NCI-H2227 (cell line): ENCODE measurements at regions not wholly inside any gene's neighbourhood (a gene's known extent, or its start where the extent isn't known, plus 50 kb on each side); places are given as distances from the start of the nearest gene placed in this dataset.

ENCODE experiments used
- DNase-seq: peaks from one replicate; lab custom pipeline; 2025; ENCODE audit not compliant: unreplicated experiment; lab: John Stamatoyannopoulos, UW

DNA sequence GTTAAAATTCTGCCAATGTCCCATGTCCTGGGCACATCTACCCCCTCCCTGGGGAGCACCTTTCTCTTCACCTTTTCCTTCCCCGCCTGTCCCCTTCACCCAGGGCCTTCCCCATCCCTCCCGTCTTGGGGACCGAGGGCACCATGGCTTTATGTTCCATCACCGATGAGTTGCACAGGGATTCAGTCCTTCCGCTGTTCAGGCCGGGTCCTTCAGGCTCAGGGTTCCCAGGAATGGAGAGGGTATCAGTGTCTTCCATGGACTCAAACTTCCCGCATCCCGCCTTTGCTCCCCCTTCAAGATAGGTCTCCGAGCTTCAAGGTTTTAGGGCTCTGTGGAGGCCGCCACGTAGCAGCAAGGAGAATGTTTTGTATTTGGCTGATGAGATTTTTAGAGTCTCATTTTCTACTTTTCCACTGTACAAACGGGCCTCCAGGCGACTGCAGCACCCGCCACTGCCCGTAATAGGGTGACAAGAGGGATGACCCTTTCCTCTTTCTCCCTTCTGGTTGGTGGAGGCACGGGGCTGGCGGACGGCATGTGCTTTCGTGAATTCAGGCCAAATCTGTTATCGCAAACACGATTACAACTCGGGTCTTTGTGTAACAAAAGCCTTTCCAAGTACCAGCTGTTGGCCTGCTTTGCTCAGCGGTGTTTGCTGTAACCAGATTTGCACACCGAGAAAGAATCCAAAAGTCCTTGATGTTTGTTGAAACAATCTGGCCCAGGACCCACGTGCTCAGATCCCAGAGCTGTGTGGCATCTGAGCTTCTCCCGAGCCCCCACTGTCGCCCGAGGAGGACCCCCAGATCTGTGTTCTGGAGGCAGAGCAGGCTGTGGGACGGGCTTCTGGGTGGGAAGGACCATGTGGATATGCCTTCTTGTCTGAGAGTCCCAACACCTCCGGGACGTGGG, 236.3 kb downstream of the SEC14L1 start:
- no peak for DNase-seq

- DNase-seq: no peak
Measured at GRCh38 chr17:77377710-77378235, 237.0 kb downstream of the SEC14L1 start.

DNA sequence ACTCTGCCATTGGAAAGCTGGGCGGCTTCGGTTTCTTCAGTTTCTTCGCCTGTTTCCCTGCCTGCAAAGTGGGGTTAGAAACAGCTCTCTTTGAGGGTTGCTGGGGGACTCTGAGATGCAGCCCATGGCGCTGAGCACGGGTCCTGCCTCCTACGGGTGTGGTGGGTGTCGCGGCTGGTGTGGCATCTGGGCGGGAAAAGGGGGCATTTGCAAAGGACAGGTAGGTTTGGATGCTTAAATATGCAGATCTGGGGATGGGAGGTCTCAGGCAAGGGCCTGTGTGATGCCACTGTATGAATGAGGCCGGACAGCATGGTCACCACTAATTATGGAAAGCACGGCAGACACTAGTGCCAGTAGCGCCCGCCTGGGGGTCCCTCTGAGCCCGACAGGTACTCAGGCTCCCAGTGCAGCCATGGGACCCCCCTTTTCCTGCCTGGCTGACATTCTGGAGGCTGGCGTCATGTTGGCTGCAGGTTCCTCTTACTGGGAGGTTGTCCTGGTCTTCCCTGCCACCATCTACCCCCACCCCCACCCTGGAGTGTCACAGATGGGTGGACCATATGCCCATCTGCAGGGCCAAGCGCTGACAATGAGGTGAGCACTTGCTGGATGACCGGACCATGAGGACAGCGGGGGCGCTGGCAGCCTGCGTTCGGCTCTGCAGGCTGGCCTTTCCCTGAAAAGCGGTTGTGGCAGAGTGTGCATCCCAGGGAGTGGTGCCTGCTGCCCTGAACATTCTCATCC, 237.7 kb downstream of the SEC14L1 start:
- DNase-seq: no peak

DNA sequence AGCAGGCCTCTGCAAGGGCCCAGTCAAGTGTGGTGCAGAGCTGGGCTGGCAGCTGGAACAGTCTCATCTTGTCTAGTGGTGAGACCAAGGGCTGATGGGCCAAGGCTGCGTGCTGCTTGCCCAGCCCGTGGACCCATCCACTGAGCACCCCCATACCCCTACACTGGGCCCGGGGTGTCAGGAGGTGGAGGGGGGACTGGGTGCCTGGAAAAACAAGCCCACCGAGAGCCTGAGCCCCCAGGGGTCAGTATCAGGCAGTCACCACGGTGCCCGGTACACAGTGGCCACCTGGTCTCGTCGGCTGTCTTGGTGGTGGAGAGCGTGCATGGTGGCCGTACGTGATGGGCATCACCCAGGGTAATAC, 238.3 kb downstream of the SEC14L1 start:
- no peak for DNase-seq

- DNase-seq: no peak
Measured at GRCh38 chr17:77379832-77380231, 239.1 kb downstream of the SEC14L1 start.

- DNase-seq: no peak
Measured at GRCh38 chr17:77380395-77381184, 239.8 kb downstream of the SEC14L1 start.

GRCh38 chr17:77381185-77381700, 240.5 kb downstream of the SEC14L1 start:
- DNase-seq: no peak

GRCh38 chr17:77381731-77382130, 241.0 kb downstream of the SEC14L1 start:
- no peak for DNase-seq

GRCh38 chr17:77382356-77382911, 241.7 kb downstream of the SEC14L1 start:
- DNase-seq: no peak

GRCh38 chr17:77382966-77383612, 242.3 kb downstream of the SEC14L1 start:
- no peak for DNase-seq

DNA sequence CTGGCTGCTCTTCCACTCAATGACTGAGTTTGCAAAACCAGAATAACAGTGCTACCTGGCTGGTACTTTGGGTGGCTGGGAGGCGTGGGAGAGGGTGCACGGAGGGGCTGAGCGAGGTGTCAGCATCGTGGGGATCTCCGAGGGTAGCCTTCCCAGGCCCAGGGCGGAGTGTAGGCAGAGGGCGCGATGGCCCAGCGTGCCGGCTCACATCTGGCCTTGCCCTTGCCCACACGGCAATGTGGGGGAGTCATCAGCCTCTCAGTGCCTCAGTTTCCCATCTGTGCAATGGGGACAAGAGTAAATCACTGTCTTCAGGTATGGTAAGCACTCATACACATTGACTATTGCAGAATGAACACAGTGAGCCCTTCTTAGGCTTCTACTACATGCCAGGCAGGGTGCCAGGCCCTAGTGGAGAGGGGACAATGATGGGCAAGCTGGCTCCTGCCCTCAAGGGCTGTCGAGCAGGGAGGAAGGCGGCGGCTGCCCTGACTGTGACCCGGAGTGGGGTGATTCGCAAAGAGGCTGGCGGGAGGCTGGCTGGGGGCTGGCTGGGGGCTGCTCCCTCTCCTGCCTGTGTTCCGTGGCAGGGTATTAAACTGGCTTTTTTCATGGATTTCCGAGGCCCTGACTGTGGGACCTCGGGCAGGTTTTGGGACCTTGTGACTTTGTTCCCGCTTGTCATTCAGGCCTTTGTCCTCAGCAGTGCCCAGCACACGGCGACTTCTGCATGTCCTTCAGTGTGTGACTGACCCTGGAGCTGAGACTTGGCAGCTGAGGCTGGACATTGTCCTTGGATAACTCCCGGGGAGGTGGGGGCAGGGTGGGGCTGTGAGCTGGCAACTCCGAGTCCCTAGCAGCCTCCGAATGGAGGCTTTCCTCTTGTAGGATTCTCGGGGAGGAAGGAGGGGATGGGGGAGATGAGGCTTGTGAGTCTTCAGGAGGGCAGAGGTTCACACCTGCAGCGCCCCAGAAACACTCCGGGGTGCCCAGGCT, 243.1 kb downstream of the SEC14L1 start:
- DNase-seq: no peak

- DNase-seq: no peak
Measured at GRCh38 chr17:77385750-77386501, 245.2 kb downstream of the SEC14L1 start.

DNA sequence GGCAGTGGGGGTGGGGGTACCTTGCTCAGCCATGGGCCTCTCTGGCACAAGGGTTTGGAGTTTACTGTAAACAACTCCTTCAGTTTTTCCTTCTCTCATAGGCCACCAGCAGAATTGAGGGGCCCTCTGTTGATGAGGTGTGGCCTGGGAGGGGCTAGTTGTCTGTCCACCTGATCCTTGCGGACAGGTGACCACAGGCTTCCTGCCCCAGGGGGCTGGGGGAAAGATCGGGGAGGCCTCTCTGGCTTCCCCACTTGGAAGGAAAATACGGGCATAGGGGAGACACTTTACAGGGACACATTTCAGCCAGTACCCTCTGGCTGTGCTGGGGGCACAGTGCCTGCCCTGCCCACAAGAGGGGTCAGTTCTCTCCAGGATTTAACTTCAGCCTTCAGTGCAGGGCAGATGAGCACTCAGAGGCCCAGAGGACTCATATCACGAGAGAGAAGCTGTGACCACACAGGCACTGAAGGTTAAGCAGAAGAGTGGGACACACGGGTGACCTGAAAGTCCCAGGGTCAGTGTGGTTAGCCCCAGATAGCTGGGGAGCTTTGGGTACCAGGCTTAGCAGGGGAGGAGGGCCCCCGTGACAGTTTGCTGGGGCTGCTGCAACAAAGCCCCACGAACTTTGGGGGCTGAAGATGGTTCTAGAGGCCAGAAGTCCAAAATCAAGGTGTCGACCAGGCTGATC, 245.9 kb downstream of the SEC14L1 start:
- no peak for DNase-seq

GRCh38 chr17:77387891-77388290, 247.1 kb downstream of the SEC14L1 start:
- no peak for DNase-seq

DNA sequence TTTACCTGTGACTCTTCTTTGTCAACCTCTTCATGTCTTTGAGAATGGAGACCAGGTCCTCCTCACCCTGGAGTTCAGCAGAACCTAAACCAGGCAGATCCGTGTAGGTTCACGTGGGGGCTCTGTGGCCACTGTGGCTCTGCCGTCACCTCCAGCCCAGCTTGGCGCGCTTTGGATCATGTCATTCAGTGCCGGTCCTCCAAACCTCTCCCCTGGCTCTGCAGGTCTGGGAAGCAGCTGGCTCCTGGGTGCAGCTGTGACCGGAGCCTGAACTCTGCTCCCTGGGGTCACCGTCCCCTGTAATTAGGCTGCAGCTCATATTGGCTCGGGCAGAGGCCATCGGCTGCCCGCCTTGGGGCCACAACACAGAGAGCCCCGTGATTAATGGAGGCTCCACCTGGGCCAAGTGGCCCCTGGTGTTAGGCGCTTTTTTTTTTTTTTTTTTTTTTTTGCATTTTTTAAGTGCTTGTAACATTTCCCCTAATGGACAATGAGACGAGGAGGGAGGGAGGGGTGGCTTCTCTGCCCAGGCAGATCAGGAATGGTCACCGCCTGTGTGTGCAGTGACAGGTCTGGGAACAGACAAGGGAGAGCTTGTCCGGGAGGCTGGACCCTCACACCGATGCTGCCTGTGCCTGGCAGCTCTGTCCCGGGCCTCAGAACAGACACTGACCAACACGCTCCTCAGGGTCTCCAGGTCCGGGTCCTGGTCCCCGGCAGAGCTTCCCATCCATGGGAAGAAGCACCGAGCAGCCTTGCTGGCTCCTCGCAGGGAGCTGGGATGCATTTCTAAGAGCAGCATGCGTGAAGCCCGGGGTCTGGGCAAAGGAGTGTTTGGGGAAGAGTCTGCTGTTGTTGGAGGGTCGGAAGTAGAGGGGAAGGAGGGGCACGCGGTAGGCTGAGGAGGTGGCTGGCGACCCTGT, 247.9 kb downstream of the SEC14L1 start:
- no peak for DNase-seq

DNA sequence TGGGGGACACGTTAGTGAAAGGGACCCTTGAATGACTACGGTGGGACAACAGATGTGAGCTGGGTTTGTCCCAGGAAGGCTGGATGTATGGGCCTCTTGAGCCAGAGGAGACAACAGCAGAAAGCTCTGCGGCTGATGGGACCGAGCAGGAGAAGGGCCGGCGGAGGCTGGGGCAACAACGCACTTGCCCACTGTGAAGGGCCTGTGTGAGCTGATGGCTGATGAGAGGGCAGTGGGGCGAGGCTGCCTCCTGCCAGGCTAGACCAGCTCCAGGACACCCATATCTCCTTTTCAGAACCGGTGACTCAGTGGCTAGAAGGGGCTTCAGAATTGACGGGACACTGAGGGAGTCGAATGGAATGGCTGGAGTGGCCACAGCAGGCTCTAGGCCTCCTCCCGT, 250.1 kb downstream of the SEC14L1 start:
- DNase-seq: no peak
